ENCODE measurements at regions not wholly inside any gene's neighbourhood (a gene's known extent, or its start where the extent isn't known, plus 50 kb on each side); places are given as distances from the start of the nearest gene placed in this dataset.

- Mint-ChIP-seq H3K36me3 (no peaks in the 10 kb centered on the region), H3K9me3 (no peaks in the 10 kb centered on the region), H3K4me1 (peaks cover 14% of the 10 kb centered on the region), H3K4me3 (no peak overlapping the region), H3K27ac (no peak overlapping the region)
- DNase-seq (ENCODE audit: low spot score in 2 of 2) (no peak), ATAC-seq (no peak)
Observed at GRCh38 chr6:40717411-40718057, 130.4 kb upstream of the LRFN2 start.

DNA sequence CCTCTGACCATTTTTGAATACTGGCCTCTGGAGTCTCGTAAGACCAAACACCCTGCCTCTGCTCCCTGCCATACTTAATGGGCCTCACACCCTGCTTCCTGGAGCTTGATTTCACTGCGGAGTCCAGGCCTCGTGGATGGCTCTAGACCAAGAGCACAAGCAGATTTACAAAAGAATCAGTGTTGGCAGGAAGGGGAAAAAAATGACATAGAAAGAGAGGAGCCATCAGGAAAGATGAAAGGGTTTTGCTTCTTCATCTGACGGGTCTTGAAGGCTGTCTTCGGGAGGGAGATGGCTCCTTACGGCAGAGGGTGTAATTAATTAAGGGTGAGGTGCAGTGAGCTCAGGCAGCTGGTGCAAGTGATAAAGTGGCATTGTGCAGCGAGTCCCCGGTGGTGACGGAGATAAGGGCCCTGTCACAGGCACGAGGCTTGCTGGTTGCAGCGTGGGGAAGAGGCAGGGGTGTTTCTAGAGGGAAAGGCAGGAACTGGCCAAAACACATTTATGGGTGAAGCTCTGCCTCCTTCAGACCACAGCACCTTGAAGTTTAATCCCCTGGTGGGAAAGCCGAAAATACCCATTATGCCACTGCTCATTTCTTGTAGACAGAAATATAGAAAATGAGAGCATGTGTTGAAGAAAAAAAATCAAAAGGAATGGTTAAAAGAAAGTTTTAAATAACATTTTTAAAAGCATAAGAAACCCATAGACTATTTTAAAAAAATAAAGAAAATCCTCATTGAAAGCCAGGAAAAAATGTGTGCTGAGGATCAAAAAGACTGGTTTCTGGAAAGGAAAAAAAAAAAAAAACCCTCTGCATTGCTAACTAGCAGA lies 128.6 kb upstream of the LRFN2 start:
- H3K4me1 Mint-ChIP-seq = peaks cover 14% of the 10 kb centered on the region
- no peak overlapping the region for H3K4me3 Mint-ChIP-seq
- ATAC-seq (no peak), DNase-seq (ENCODE audit: low spot score in 2 of 2) (no peak)
- no peaks in the 10 kb centered on the region for H3K36me3 Mint-ChIP-seq
- H3K27ac Mint-ChIP-seq = no peak overlapping the region
- no peaks in the 10 kb centered on the region for H3K9me3 Mint-ChIP-seq

GRCh38 chr6:40714576-40715564 lies 127.7 kb upstream of the LRFN2 start:
- no peak overlapping the region for H3K4me3 Mint-ChIP-seq
- H3K36me3 Mint-ChIP-seq = no peaks in the 10 kb centered on the region
- no peaks in the 10 kb centered on the region for H3K9me3 Mint-ChIP-seq
- DNase-seq (ENCODE audit: low spot score in 2 of 2) = no peak
- H3K4me1 Mint-ChIP-seq = peaks cover 6% of the 10 kb centered on the region
- no peak overlapping the region for H3K27ac Mint-ChIP-seq
- ATAC-seq = no peak

GRCh38 chr6:40714143-40714542 lies 127.0 kb upstream of the LRFN2 start:
- ATAC-seq (no peak), DNase-seq (ENCODE audit: low spot score in 2 of 2) (no peak)
- Mint-ChIP-seq H3K27ac (no peak overlapping the region), H3K9me3 (no peaks in the 10 kb centered on the region), H3K4me1 (no peaks in the 10 kb centered on the region), H3K36me3 (no peaks in the 10 kb centered on the region), H3K4me3 (no peak overlapping the region)

- ATAC-seq (no peak), DNase-seq (ENCODE audit: low spot score in 2 of 2) (no peak)
- H3K4me3 Mint-ChIP-seq = no peak overlapping the region
- H3K27ac Mint-ChIP-seq = no peak overlapping the region
- no peaks in the 10 kb centered on the region for H3K36me3 Mint-ChIP-seq
- H3K4me1 Mint-ChIP-seq = no peaks in the 10 kb centered on the region
- H3K9me3 Mint-ChIP-seq = no peaks in the 10 kb centered on the region
Observed at GRCh38 chr6:40713002-40713719, 126.0 kb upstream of the LRFN2 start.

DNA sequence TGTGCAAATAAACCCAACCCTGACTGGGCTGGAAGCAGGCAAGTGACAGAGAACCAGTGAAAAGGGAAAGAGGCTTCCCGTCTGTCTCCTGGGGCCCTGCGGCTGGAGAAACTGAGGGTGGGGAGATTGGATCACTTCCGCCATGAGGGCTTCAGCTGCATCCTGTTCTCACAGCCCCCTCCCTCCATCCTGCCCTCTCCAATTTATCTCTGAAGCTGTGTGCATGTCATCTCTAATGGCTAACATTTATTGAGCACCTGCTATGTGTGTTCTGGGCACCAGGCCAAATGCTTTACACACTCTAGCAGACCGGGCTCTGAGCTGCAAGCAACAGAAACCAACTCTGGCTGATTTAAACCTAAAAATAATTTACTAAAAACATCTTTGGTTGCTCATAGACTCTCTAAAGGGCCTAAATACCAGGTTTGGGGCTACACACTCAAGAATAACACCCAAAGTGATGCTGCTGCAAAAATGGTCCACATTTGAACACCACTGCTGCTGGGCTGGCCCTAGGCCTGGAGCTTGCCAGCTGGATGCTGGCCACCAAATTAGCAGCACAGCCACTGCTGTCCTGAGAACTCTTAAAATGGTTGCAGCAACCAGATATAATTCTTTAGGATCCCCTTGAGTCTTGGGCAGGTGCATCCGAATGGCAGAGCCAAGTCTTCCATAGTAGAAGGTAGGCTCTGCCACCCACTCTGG lies 123.6 kb upstream of the LRFN2 start:
- Mint-ChIP-seq H3K4me3 (no peak overlapping the region), H3K9me3 (no peaks in the 10 kb centered on the region), H3K36me3 (no peaks in the 10 kb centered on the region), H3K4me1 (no peaks in the 10 kb centered on the region), H3K27ac (no peak overlapping the region)
- DNase-seq (ENCODE audit: low spot score in 2 of 2) (no peak), ATAC-seq (no peak)

DNA sequence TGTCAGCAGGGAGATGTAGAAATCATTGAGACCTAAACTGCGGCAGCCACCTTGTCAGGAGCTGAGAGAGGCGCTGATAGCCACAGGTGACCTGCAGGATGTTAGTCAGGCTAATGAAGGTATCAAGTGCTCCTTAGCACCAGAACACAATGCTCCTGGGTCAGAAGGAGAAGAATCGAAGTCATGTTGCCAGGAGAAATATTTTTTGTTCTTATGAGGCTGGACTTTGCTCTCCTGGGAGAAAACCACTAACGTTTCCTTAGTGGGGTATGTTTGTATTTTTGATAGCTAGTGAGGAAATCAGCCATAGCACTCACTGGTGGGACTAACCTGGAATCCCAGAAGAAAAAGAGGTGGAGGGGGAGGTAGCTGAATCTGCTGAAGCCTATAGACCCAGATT lies 120.9 kb upstream of the LRFN2 start:
- no peaks in the 10 kb centered on the region for H3K4me1 Mint-ChIP-seq
- H3K27ac Mint-ChIP-seq = no peak overlapping the region
- ATAC-seq (no peak), DNase-seq (ENCODE audit: low spot score in 2 of 2) (no peak)
- no peaks in the 10 kb centered on the region for H3K36me3 Mint-ChIP-seq
- H3K4me3 Mint-ChIP-seq = no peak overlapping the region
- no peaks in the 10 kb centered on the region for H3K9me3 Mint-ChIP-seq

- DNase-seq (ENCODE audit: low spot score in 2 of 2) (no peak), ATAC-seq (no peak)
- no peaks in the 10 kb centered on the region for H3K9me3 Mint-ChIP-seq
- H3K27ac Mint-ChIP-seq = no peak overlapping the region
- no peaks in the 10 kb centered on the region for H3K36me3 Mint-ChIP-seq
- no peak overlapping the region for H3K4me3 Mint-ChIP-seq
- no peaks in the 10 kb centered on the region for H3K4me1 Mint-ChIP-seq
Observed at GRCh38 chr6:40706178-40706577, 119.0 kb upstream of the LRFN2 start.

GRCh38 chr6:40705354-40705753 lies 118.2 kb upstream of the LRFN2 start:
- Mint-ChIP-seq H3K9me3 (no peaks in the 10 kb centered on the region), H3K4me1 (no peaks in the 10 kb centered on the region), H3K27ac (no peak overlapping the region), H3K36me3 (no peaks in the 10 kb centered on the region), H3K4me3 (no peak overlapping the region)
- ATAC-seq = no peak
- DNase-seq (ENCODE audit: low spot score in 2 of 2) = no peak

DNA sequence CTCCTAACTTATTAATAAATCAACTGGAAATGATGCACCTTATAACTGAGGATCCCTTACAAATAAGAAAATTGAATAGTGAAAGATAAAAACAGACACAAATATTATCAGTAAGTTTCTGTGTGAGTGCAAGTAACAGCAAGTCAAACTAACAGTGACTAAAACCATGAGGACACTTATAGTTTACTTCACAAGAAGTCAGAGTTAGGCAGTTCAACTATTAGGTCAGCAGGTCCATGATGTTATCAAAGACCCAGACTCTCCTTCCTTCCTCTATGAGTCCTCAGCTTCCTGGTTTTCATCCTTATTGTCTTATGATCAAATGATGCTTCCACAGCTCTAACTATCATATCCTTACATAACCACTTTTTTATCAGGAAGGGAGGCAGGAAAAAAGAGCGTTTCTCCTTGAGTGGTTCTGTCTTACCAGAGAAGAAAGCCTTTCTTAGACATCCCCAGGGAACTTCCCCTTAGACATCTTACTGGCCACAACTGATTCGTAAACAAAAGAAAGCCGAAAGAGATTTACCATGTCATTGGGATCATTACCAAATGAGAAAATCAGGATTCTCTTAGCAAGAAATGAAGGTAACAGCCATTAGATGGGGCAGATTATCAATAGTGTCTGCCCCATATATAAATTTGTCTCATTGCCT lies 114.3 kb upstream of the LRFN2 start:
- H3K4me1 Mint-ChIP-seq = no peaks in the 10 kb centered on the region
- H3K36me3 Mint-ChIP-seq = no peaks in the 10 kb centered on the region
- H3K9me3 Mint-ChIP-seq = no peaks in the 10 kb centered on the region
- H3K27ac Mint-ChIP-seq = no peak overlapping the region
- DNase-seq (ENCODE audit: low spot score in 2 of 2) (no peak), ATAC-seq (no peak)
- no peak overlapping the region for H3K4me3 Mint-ChIP-seq

DNA sequence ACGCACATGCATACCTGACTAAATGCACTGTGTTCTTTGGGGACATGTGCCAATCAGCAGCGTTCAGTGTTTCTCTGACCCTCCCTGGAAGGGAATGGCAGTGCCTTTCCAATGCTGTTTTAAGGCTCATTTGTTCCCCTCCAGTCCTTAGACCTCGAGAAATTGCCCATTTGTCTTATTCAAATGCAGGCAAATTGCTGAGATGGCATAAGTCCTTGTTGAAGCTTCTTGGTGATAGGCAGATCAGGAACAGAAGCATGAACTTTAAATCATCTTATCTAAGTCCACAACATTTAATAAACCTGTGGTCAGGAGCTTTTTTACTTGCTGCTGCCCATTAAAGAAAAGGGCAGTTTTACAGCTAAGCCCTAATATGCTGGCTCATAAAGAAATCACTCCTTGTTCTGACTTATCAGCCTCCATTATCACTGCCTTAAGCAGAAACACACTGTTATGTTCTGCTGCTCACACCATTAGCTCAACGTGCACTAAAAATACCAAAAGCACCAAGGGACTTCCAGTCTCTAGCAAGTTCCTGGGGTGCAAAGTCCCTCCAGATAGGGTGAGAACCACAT lies 112.9 kb upstream of the LRFN2 start:
- H3K36me3 Mint-ChIP-seq = no peaks in the 10 kb centered on the region
- no peaks in the 10 kb centered on the region for H3K9me3 Mint-ChIP-seq
- DNase-seq (ENCODE audit: low spot score in 2 of 2) (no peak), ATAC-seq (no peak)
- H3K4me3 Mint-ChIP-seq = no peak overlapping the region
- H3K4me1 Mint-ChIP-seq = no peaks in the 10 kb centered on the region
- H3K27ac Mint-ChIP-seq = no peak overlapping the region

DNA sequence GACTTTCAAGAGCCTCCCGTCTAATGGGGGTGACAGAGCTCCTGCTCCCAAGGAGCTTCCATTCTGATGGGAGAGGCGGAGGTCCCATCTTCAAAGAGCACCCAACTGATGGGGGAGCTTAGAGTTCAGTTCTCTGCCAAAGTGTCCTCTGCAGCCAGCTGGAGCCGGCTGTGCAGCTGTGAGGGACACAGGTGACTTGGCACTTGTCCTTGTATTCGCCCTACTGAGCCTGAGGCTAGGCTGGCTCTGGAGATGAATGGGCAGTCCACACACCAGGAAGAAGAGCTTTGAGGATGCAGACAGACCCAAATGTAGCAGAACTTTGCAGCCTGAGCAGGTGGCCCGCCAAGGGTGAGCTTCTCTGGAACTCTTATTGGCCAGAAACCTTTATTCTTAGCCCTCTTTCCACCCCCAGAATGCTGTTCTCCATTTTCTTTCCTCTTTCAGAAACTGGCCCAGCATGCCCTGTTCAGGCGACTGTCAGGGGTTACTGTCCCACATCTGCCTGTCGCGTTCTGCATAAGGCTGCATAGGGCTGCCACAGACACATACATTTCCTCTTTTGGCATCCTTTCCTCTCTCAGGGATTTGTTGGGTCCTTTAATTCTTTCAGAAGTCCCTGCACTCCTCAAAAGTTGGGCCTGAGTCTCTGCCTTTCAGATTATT lies 108.7 kb upstream of the LRFN2 start:
- Mint-ChIP-seq H3K9me3 (no peaks in the 10 kb centered on the region), H3K36me3 (no peaks in the 10 kb centered on the region), H3K27ac (no peak overlapping the region), H3K4me3 (no peak overlapping the region), H3K4me1 (no peaks in the 10 kb centered on the region)
- no peak for ATAC-seq
- no peak for DNase-seq (ENCODE audit: low spot score in 2 of 2)

DNA sequence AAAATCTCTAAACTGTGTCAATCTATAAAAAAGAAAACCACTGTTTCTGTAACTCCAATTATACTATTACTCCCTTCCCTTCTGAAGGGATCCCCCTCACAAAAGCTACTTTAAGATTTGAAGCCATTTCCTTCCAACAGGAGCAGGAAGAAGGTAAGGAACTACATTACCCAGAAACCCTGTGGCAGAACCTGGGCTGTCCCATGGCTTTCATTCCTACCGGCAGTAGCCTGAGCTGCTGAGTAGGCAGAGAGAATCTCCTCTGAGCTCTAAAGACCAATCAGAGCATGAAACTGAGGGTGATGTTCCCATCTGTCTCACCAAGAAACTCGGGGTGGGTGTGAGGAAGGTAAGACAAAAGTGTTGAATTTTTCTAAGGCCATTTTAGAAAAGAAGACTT lies 108.0 kb upstream of the LRFN2 start:
- no peaks in the 10 kb centered on the region for H3K4me1 Mint-ChIP-seq
- ATAC-seq (no peak), DNase-seq (ENCODE audit: low spot score in 2 of 2) (no peak)
- H3K4me3 Mint-ChIP-seq = no peak overlapping the region
- H3K9me3 Mint-ChIP-seq = no peaks in the 10 kb centered on the region
- H3K36me3 Mint-ChIP-seq = no peaks in the 10 kb centered on the region
- H3K27ac Mint-ChIP-seq = no peak overlapping the region

Measured in stimulated activated effector memory CD8-positive, alpha-beta T cell treated with anti-CD3 and anti-CD28 coated beads, Interleukin-12 subunit alpha, Interleukin-12 subunit beta, amount 100 ng/mL, for 72 hours (primary cell).